ENCODE measurements at regions not wholly inside any gene's neighbourhood (a gene's known extent, or its start where the extent isn't known, plus 50 kb on each side); places are given as distances from the start of the nearest gene placed in this dataset.
A peak's percentile ranks its signal among the peaks of the same experiment; 100 is the strongest.

- Histone ChIP-seq H3K79me2 (ENCODE audit: control insufficient read depth in 1 of 2, insufficient read depth in 2 of 2, low read length in 2 of 2) (no peaks in the 10 kb centered on the region), H3K36me3 (ENCODE audit: control insufficient read depth in 2 of 4, insufficient read depth in 4 of 4, low read length in 3 of 4) (no peaks in the 10 kb centered on the region), H3K18ac (ENCODE audit: extremely low read depth, low read length) (peak overlapping the region; percentile 48; the same call in 1 of the 2 replicates), H3K23me2 (ENCODE audit: low read depth, low read length) (no peaks in the 10 kb centered on the region; the same call in 1 of the 2 replicates), H4K91ac (replicated peaks; ENCODE audit: insufficient read length, low read length) (peak overlapping the region; percentile 20), H3K56ac (replicated peaks; ENCODE audit: insufficient read length, low read depth, low read length) (no peak overlapping the region), H3K4me1 (replicated peaks in 1 of 4; ENCODE audit: control insufficient read depth in 3 of 4, insufficient read depth in 4 of 4, low read length in 3 of 4) (peaks cover 0 to 8% (median 4%) of the 10 kb centered on the region in 4 experiments; a peak in 4 of 7 replicates), H3K23ac (ENCODE audit: insufficient read length) (no peak overlapping the region), H2AFZ (ENCODE audit: low read length) (peak overlapping the region; percentile 79), H3K27ac (ENCODE audit: low read depth, low read length) (no peak overlapping the region), H4K8ac (ENCODE audit: extremely low read depth, insufficient read depth, low read length) (no peak overlapping the region), H2BK15ac (ENCODE audit: low read length) (no peak overlapping the region), H3K27me3 (replicated peaks in 1 of 4; ENCODE audit: control insufficient read depth in 3 of 4, extremely low read depth in 1 of 4, insufficient read depth in 3 of 4, low read length in 3 of 4) (no peaks in the 10 kb centered on the region), H2BK20ac (ENCODE audit: low read length) (0 out of 2 replicates have a peak overlapping the region, but pooled peaks have one; percentile 67), H3K4me2 (ENCODE audit: insufficient read depth in 1 of 2, low read depth in 2 of 2, low read length in 2 of 2) (no peak overlapping the region), H2BK5ac (ENCODE audit: low read depth, low read length) (no peak overlapping the region), H4K5ac (ENCODE audit: insufficient read length, low read depth, low read length) (no peak overlapping the region), H3K9me3 (ENCODE audit: insufficient read depth in 2 of 2, low read depth in 1 of 2, low read length in 1 of 2) (no peaks in the 10 kb centered on the region), H3K4me3 (ENCODE audit: extremely low read depth in 1 of 4, insufficient read depth in 2 of 4, low read depth in 3 of 4, low read length in 4 of 4) (no peak overlapping the region), H3K79me1 (ENCODE audit: low read depth, low read length) (no peaks in the 10 kb centered on the region), H3K14ac (ENCODE audit: insufficient read length) (no peak overlapping the region), H3K9ac (replicated peaks in 1 of 4; ENCODE audit: extremely low read depth in 1 of 4, low read depth in 3 of 4, low read length in 3 of 4) (no peak overlapping the region), H4K20me1 (replicated peaks in 1 of 2; ENCODE audit: control insufficient read depth in 1 of 2, insufficient read depth in 2 of 2, low read length in 2 of 2) (no peaks in the 10 kb centered on the region), H3K4ac (replicated peaks; ENCODE audit: insufficient read length, low read depth, low read length) (peak overlapping the region; percentile 27), H2AK5ac (ENCODE audit: low read depth, low read length) (0 out of 2 replicates have a peak overlapping the region, but pooled peaks have one; percentile 66), H2BK12ac (ENCODE audit: low read depth, low read length) (no peak overlapping the region), H2BK120ac (replicated peaks; ENCODE audit: low read depth, low read length) (no peak overlapping the region)
- CTCF ChIA-PET (ENCODE audit: partially characterized antibody), result interaction anchor here (0.9 kb wide), 2 partner anchors 21 to 60 kb away, joined by 4 to 5 read pairs; no protein-coding TSS in a partner anchor
- no peak for FAIRE-seq
- POLR2A ChIA-PET (ENCODE audit: partially characterized antibody), result interaction anchor here (1.5 kb wide), 1 partner anchor 11 kb away, joined by 4 read pairs; no protein-coding TSS in a partner anchor
- WGBS, 2 experiments (ENCODE audit: extremely low coverage in 1 of 2, insufficient coverage in 1 of 2, insufficient read length in 1 of 2, insufficient replicate concordance in 2 of 2, low coverage in 1 of 2, low lambda C conversion rate in 2 of 2, missing lambda C conversion rate in 1 of 2), result 77% methylated on average over 4 of the region's 4 CpGs; no CpG with 5 or more reads in 1 of the 2 experiments
- TF ChIP-seq EZH2 (IDR thresholded peaks at IDR 0.05; ENCODE audit: low read depth, low read length, severe bottlenecking), result no peak
- no peak for TF ChIP-seq BCL11A (IDR thresholded peaks at IDR 0.05; ENCODE audit: low read depth in 2 of 2, low read length in 2 of 2)
- TF ChIP-seq CEBPB (IDR thresholded peaks at IDR 0.05; ENCODE audit: low read depth, low read length), result no peak
- DNase-seq (ENCODE audit: low read depth in 1 of 2, low spot score in 2 of 2), result no peak
Measured at GRCh38 chr12:96121271-96121711, 72.9 kb upstream of the ELK3 start.
